SK-N-SH treated with all-trans-retinoic acid at 6 μM for 48 hours (cell line): ENCODE measurements at regions not wholly inside any gene's neighbourhood (a gene's known extent, or its start where the extent isn't known, plus 50 kb on each side); places are given as distances from the start of the nearest gene placed in this dataset.

Experiments
- ATAC-seq: fragments of 200-7000 bp; cut with Tn5 transposase; 3 replicates; pipeline ENCODE4 v1.9.1; 2020; ENCODE audit warnings: mild to moderate bottlenecking, moderate library complexity
- ARNTL ChIP-seq: fragments of 450-650 bp; formaldehyde crosslinking; IDR thresholded peaks from 2 replicates; pipeline ENCODE4 v1.5.0; 2020; ENCODE audit warnings: low read depth, mild to moderate bottlenecking, moderate library complexity, borderline replicate concordance
- CSDC2 ChIP-seq: fragments of 250-450 bp; sonication (Bioruptor Pico); IDR thresholded peaks from 2 replicates; pipeline ENCODE4 v1.5.0; 2020; ENCODE audit warnings: mild to moderate bottlenecking, moderate library complexity
- ESRRG ChIP-seq: fragments of 250-450 bp; sonication (Bioruptor Pico); IDR thresholded peaks from 2 replicates; pipeline ENCODE4 v1.6.1; 2021; ENCODE audit warnings: mild to moderate bottlenecking
- GLIS3 ChIP-seq: fragments of 250-450 bp; sonication (Bioruptor Pico); IDR thresholded peaks from 2 replicates; pipeline ENCODE4 v1.5.0; 2020; ENCODE audit warnings: mild to moderate bottlenecking, moderate library complexity
- ISL1 ChIP-seq: fragments of 250-450 bp; sonication (Bioruptor Pico); IDR thresholded peaks from 2 replicates; pipeline ENCODE4 v2.1.2; 2022; ENCODE audit warnings: mild to moderate bottlenecking, moderate library complexity
- OSR1 ChIP-seq: fragments of 250-450 bp; sonication (Bioruptor Pico); IDR thresholded peaks from 2 replicates; pipeline ENCODE4 v1.8.0; 2022; ENCODE audit warnings: moderate library complexity, mild to moderate bottlenecking, inconsistent platforms
- PPARA ChIP-seq: fragments of 250-450 bp; sonication (Bioruptor Pico); IDR thresholded peaks from 2 replicates; pipeline ENCODE4 v1.5.0; 2020; ENCODE audit warnings: mild to moderate bottlenecking, borderline replicate concordance
- RARB ChIP-seq: fragments of 250-450 bp; sonication (Bioruptor Pico); IDR thresholded peaks from 2 replicates; pipeline ENCODE4 v1.8.0; 2021; ENCODE audit warnings: mild to moderate bottlenecking, moderate library complexity
- SNAI2 ChIP-seq: fragments of 250-450 bp; sonication (Bioruptor Pico); IDR thresholded peaks from 2 replicates; pipeline ENCODE4 v1.5.0; 2020; ENCODE audit warnings: mild to moderate bottlenecking, moderate library complexity
- TOX ChIP-seq: fragments of 250-450 bp; sonication (Bioruptor Pico); IDR thresholded peaks from 2 replicates; pipeline ENCODE4 v1.8.0; 2021; ENCODE audit warnings: mild to moderate bottlenecking, moderate library complexity, borderline replicate concordance
- ZC3H10 ChIP-seq: fragments of 250-450 bp; sonication (Bioruptor Pico); IDR thresholded peaks from 2 replicates; pipeline ENCODE4 v1.5.1; 2021; ENCODE audit warnings: mild to moderate bottlenecking, moderate library complexity
- ZFP3 ChIP-seq: fragments of 250-450 bp; sonication (Bioruptor Pico); IDR thresholded peaks from 2 replicates; pipeline ENCODE4 v1.5.0; 2020; ENCODE audit warnings: mild to moderate bottlenecking, moderate library complexity
- ZNF565 ChIP-seq: fragments of 450-650 bp; formaldehyde crosslinking; conservative IDR thresholded peaks from 2 replicates; pipeline ENCODE4 v1.5.0; 2020; ENCODE audit warnings: low read depth, mild to moderate bottlenecking, moderate library complexity
- ZNF70 ChIP-seq: fragments of 450-650 bp; formaldehyde crosslinking; IDR thresholded peaks from 2 replicates; pipeline ENCODE4 v1.5.0; 2020; ENCODE audit warnings: mild to moderate bottlenecking, moderate library complexity
- ZNF8 ChIP-seq: fragments of 450-650 bp; formaldehyde crosslinking; IDR thresholded peaks from 2 replicates; pipeline ENCODE4 v1.5.0; 2020; ENCODE audit warnings: mild to moderate bottlenecking, moderate library complexity
- TF ChIP-seq, protein P1 (sequence below): fragments of 250-450 bp; sonication (Bioruptor Pico); IDR thresholded peaks from 2 replicates; pipeline ENCODE4 v1.8.0; 2020; ENCODE audit warnings: mild to moderate bottlenecking, moderate library complexity, borderline replicate concordance
- TF ChIP-seq, protein P2 (sequence below): fragments of 250-450 bp; sonication (Bioruptor Pico); IDR thresholded peaks from 2 replicates; pipeline ENCODE4 v1.8.0; 2021; ENCODE audit warnings: low read depth, mild to moderate bottlenecking, moderate library complexity, borderline replicate concordance
- TF ChIP-seq, protein P3 (sequence below): fragments of 250-450 bp; sonication (Bioruptor Pico); IDR thresholded peaks from 2 replicates; pipeline ENCODE4 v1.5.0; 2020; ENCODE audit warnings: mild to moderate bottlenecking, moderate library complexity
- TF ChIP-seq, protein P4 (sequence below): fragments of 250-450 bp; sonication (Bioruptor Pico); IDR thresholded peaks from 2 replicates; pipeline ENCODE4 v1.5.1; 2020; ENCODE audit warnings: low read depth, mild to moderate bottlenecking, moderate library complexity
- TF ChIP-seq, protein P5 (sequence below): fragments of 250-450 bp; sonication (Bioruptor Pico); IDR thresholded peaks from 2 replicates; pipeline ENCODE4 v1.5.1; 2021; ENCODE audit warnings: mild to moderate bottlenecking, moderate library complexity

DNA sequence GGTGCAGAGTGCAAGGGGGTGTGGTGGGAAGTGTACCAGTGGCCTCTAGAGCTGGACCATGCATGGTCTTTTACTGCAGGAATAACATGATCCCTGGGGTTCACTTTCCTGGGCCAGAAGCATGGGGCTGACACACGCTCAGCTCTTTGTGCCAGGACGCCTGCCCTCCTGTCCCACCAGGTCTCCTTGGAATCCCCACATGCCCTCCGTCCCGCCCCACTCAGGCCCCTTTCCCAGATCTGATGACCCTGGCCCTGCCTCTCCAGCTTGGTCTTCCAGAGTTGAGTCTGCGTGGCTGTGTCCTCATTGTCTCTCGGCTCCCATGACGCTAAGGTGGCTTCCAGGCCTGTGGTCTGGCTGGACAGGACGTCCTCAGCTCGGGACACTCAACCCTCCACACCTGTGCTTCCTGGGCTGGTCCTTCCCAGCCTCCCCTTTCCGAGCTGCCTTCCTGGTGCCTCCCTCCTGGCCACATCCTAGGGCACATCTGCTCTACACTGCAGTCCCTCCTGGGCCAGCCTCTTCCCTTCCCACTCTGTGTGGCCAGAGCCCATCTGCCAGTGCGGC lies 249.5 kb upstream of the SHH start:
- no peak for TF ChIP-seq PPARA
- no peak for TF ChIP-seq TOX (CRISPR knock-in tag)
- TF ChIP-seq SNAI2 (CRISPR knock-in tag), result no peak
- no peak for TF ChIP-seq ZNF565
- TF ChIP-seq ARNTL (CRISPR knock-in tag), result no peak
- TF ChIP-seq ZFP3, result no peak
- no peak for TF ChIP-seq CSDC2
- TF ChIP-seq ESRRG (CRISPR knock-in tag), result no peak
- TF ChIP-seq GLIS3, result no peak
- TF ChIP-seq, protein P1, sequence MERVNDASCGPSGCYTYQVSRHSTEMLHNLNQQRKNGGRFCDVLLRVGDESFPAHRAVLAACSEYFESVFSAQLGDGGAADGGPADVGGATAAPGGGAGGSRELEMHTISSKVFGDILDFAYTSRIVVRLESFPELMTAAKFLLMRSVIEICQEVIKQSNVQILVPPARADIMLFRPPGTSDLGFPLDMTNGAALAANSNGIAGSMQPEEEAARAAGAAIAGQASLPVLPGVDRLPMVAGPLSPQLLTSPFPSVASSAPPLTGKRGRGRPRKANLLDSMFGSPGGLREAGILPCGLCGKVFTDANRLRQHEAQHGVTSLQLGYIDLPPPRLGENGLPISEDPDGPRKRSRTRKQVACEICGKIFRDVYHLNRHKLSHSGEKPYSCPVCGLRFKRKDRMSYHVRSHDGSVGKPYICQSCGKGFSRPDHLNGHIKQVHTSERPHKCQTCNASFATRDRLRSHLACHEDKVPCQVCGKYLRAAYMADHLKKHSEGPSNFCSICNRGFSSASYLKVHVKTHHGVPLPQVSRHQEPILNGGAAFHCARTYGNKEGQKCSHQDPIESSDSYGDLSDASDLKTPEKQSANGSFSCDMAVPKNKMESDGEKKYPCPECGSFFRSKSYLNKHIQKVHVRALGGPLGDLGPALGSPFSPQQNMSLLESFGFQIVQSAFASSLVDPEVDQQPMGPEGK (CRISPR knock-in tag), result no peak
- TF ChIP-seq ZNF70 (CRISPR knock-in tag), result no peak
- ATAC-seq, result no peak

DNA sequence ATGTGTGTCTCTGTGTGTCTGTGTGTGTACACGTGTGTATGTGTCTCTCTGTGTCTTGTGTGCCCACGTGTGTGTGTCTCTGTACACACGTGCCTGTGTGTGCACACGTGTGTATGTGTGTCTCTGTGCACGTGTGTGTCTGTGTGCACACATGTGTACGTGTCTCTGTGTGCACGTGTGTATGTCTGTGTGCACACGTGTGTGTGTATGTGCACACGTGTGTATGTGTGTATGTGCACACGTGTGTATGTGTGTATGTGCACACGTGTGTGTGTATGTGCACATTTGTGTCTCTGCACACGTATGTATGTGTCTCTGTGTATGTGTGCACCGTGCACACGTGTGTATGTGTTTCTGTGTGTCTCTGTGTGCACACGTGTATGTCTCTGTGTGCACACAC lies 248.7 kb upstream of the SHH start:
- TF ChIP-seq ZFP3 (no peak), CSDC2 (no peak), ZC3H10 (CRISPR knock-in tag) (no peak), ZNF70 (CRISPR knock-in tag) (no peak), ZNF8 (no peak), TOX (CRISPR knock-in tag) (no peak), SNAI2 (CRISPR knock-in tag) (no peak), GLIS3 (no peak), ESRRG (CRISPR knock-in tag) (no peak), OSR1 (CRISPR knock-in tag) (no peak), ISL1 (CRISPR knock-in tag) (no peak), ARNTL (CRISPR knock-in tag) (no peak), RARB (CRISPR knock-in tag) (no peak)
- TF ChIP-seq, protein P1 (CRISPR knock-in tag), result no peak
- TF ChIP-seq, protein P2, sequence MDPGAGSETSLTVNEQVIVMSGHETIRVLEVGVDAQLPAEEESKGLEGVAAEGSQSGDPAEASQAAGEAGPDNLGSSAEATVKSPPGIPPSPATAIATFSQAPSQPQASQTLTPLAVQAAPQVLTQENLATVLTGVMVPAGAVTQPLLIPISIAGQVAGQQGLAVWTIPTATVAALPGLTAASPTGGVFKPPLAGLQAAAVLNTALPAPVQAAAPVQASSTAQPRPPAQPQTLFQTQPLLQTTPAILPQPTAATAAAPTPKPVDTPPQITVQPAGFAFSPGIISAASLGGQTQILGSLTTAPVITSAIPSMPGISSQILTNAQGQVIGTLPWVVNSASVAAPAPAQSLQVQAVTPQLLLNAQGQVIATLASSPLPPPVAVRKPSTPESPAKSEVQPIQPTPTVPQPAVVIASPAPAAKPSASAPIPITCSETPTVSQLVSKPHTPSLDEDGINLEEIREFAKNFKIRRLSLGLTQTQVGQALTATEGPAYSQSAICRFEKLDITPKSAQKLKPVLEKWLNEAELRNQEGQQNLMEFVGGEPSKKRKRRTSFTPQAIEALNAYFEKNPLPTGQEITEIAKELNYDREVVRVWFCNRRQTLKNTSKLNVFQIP (CRISPR knock-in tag), result no peak
- TF ChIP-seq, protein P3, sequence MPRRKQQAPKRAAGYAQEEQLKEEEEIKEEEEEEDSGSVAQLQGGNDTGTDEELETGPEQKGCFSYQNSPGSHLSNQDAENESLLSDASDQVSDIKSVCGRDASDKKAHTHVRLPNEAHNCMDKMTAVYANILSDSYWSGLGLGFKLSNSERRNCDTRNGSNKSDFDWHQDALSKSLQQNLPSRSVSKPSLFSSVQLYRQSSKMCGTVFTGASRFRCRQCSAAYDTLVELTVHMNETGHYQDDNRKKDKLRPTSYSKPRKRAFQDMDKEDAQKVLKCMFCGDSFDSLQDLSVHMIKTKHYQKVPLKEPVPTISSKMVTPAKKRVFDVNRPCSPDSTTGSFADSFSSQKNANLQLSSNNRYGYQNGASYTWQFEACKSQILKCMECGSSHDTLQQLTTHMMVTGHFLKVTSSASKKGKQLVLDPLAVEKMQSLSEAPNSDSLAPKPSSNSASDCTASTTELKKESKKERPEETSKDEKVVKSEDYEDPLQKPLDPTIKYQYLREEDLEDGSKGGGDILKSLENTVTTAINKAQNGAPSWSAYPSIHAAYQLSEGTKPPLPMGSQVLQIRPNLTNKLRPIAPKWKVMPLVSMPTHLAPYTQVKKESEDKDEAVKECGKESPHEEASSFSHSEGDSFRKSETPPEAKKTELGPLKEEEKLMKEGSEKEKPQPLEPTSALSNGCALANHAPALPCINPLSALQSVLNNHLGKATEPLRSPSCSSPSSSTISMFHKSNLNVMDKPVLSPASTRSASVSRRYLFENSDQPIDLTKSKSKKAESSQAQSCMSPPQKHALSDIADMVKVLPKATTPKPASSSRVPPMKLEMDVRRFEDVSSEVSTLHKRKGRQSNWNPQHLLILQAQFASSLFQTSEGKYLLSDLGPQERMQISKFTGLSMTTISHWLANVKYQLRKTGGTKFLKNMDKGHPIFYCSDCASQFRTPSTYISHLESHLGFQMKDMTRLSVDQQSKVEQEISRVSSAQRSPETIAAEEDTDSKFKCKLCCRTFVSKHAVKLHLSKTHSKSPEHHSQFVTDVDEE (CRISPR knock-in tag), result no peak
- TF ChIP-seq, protein P4, sequence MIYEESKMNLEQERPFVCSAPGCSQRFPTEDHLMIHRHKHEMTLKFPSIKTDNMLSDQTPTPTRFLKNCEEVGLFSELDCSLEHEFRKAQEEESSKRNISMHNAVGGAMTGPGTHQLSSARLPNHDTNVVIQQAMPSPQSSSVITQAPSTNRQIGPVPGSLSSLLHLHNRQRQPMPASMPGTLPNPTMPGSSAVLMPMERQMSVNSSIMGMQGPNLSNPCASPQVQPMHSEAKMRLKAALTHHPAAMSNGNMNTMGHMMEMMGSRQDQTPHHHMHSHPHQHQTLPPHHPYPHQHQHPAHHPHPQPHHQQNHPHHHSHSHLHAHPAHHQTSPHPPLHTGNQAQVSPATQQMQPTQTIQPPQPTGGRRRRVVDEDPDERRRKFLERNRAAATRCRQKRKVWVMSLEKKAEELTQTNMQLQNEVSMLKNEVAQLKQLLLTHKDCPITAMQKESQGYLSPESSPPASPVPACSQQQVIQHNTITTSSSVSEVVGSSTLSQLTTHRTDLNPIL (CRISPR knock-in tag), result no peak
- TF ChIP-seq, protein P5, sequence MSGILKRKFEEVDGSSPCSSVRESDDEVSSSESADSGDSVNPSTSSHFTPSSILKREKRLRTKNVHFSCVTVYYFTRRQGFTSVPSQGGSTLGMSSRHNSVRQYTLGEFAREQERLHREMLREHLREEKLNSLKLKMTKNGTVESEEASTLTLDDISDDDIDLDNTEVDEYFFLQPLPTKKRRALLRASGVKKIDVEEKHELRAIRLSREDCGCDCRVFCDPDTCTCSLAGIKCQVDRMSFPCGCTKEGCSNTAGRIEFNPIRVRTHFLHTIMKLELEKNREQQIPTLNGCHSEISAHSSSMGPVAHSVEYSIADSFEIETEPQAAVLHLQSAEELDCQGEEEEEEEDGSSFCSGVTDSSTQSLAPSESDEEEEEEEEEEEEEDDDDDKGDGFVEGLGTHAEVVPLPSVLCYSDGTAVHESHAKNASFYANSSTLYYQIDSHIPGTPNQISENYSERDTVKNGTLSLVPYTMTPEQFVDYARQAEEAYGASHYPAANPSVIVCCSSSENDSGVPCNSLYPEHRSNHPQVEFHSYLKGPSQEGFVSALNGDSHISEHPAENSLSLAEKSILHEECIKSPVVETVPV, result no peak
- ATAC-seq, result no peak
